ENCODE measurements at regions not wholly inside any gene's neighbourhood (a gene's known extent, or its start where the extent isn't known, plus 50 kb on each side); places are given as distances from the start of the nearest gene placed in this dataset.

- TF ChIP-seq CTCF (IDR thresholded peaks at IDR 0.05; ENCODE audit: borderline replicate concordance, insufficient read depth, low read depth, low read length) = no peak
- no peak overlapping the region for H3K4me3 ChIP-seq (ENCODE audit: low read depth, low read length)
Measured at GRCh38 chrX:39011454-39012221, 210.4 kb downstream of the MID1IP1 start.

GRCh38 chrX:39012621-39013111 lies 211.4 kb downstream of the MID1IP1 start:
- H3K4me3 ChIP-seq (ENCODE audit: low read depth, low read length) = no peak overlapping the region
- TF ChIP-seq CTCF (IDR thresholded peaks at IDR 0.05; ENCODE audit: borderline replicate concordance, insufficient read depth, low read depth, low read length) = no peak

GRCh38 chrX:39016556-39016955 lies 215.3 kb downstream of the MID1IP1 start:
- H3K4me3 ChIP-seq (ENCODE audit: low read depth, low read length) = no peak overlapping the region
- no peak for TF ChIP-seq CTCF (IDR thresholded peaks at IDR 0.05; ENCODE audit: borderline replicate concordance, insufficient read depth, low read depth, low read length)

- H3K4me3 ChIP-seq (ENCODE audit: low read depth, low read length) = no peak overlapping the region
- no peak for TF ChIP-seq CTCF (IDR thresholded peaks at IDR 0.05; ENCODE audit: borderline replicate concordance, insufficient read depth, low read depth, low read length)
Measured at GRCh38 chrX:39017077-39017476, 215.8 kb downstream of the MID1IP1 start.

GRCh38 chrX:39017716-39018115 lies 216.5 kb downstream of the MID1IP1 start:
- H3K4me3 ChIP-seq (ENCODE audit: low read depth, low read length) = no peak overlapping the region
- TF ChIP-seq CTCF (IDR thresholded peaks at IDR 0.05; ENCODE audit: borderline replicate concordance, insufficient read depth, low read depth, low read length) = no peak

GRCh38 chrX:39018541-39018940 lies 217.3 kb downstream of the MID1IP1 start:
- TF ChIP-seq CTCF (IDR thresholded peaks at IDR 0.05; ENCODE audit: borderline replicate concordance, insufficient read depth, low read depth, low read length) = no peak
- H3K4me3 ChIP-seq (ENCODE audit: low read depth, low read length) = no peak overlapping the region

- no peak overlapping the region for H3K4me3 ChIP-seq (ENCODE audit: low read depth, low read length)
- no peak for TF ChIP-seq CTCF (IDR thresholded peaks at IDR 0.05; ENCODE audit: borderline replicate concordance, insufficient read depth, low read depth, low read length)
Measured at GRCh38 chrX:39019056-39019455, 217.8 kb downstream of the MID1IP1 start.

Data from GM12875 (cell line).